Thoracic aorta (tissue), 2 donors: ENCODE measurements at regions not wholly inside any gene's neighbourhood (a gene's known extent, or its start where the extent isn't known, plus 50 kb on each side); places are given as distances from the start of the nearest gene placed in this dataset.
"Not testable (repeated sequence)": the region's sequence is repeated elsewhere in the genome, so short reads cannot be mapped to it uniquely, and the experiment has no call there.

Source experiments
- ATAC-seq: fragments of 150-250 bp; one replicate; pipeline ENCODE4 v1.8.0; 2017; ENCODE audit warnings: low read depth; ENCODE audit not compliant: insufficient number of reproducible peaks, low FRiP score
- DNase-seq: peaks from one replicate; pipeline ENCODE4 v3.0.0-alpha.2; 2020; ENCODE audit warnings: low spot score
- H3K27ac ChIP-seq, 2 donors: fragments of 200-600 bp; sonication (generic); 1 replicate in 1 of 2; 2 replicates in 1 of 2; pipeline ENCODE4 v1.5.1; 2016; ENCODE audit warnings: mild to moderate bottlenecking in 2 of 2, moderate library complexity in 2 of 2
- H3K27me3 ChIP-seq: fragments of 200-600 bp; sonication (generic); replicated peaks from 2 replicates; pipeline ENCODE4 v1.6.0; 2016; ENCODE audit warnings: mild to moderate bottlenecking; ENCODE audit not compliant: insufficient read depth
- H3K36me3 ChIP-seq: fragments of 200-600 bp; sonication (generic); one replicate; pipeline ENCODE4 v1.5.1; 2016
- H3K4me1 ChIP-seq, 2 donors: fragments of 200-600 bp; sonication (generic); 1 replicate in 1 of 2; 2 replicates in 1 of 2; pipeline versions ENCODE4 v1.5.1 to v1.6.0; 2016; ENCODE audit warnings: low read depth in 2 of 2, mild to moderate bottlenecking in 1 of 2; ENCODE audit not compliant: control insufficient read depth in 1 of 2
- H3K4me3 ChIP-seq: fragments of 200-600 bp; sonication (generic); 2 replicates; pipeline ENCODE4 v1.5.1; 2016; ENCODE audit warnings: mild to moderate bottlenecking
- H3K9me3 ChIP-seq: fragments of 200-600 bp; sonication (generic); 2 replicates; pipeline ENCODE4 v1.5.1; 2016
- CTCF ChIP-seq: fragments of 200-600 bp; sonication (generic); IDR thresholded peaks from one replicate; pipeline ENCODE4 v1.5.1; 2019; ENCODE audit warnings: antibody characterized with exemption

- no peak for TF ChIP-seq CTCF
- no peaks in the 10 kb centered on the region for H3K36me3 ChIP-seq
- H3K27me3 ChIP-seq, result no peaks in the 10 kb centered on the region
- H3K4me3 ChIP-seq, result peak overlapping the region; percentile 44
- H3K9me3 ChIP-seq, result no peaks in the 10 kb centered on the region
- ATAC-seq, result no peak
- H3K27ac ChIP-seq, result peak overlapping the region; percentile 62 to 82
- DNase-seq, result no peak
- H3K4me1 ChIP-seq, result peaks cover 8 to 34% of the 10 kb centered on the region in 2 donors
Measured at GRCh38 chr2:239829326-239829725, 195.8 kb downstream of the NDUFA10 start.

GRCh38 chr2:239828973-239829275, 196.2 kb downstream of the NDUFA10 start:
- H3K27me3 ChIP-seq, H3K36me3 ChIP-seq, H3K9me3 ChIP-seq, ATAC-seq, DNase-seq: not testable (repeated sequence)
- Histone ChIP-seq H3K27ac (peak overlapping the region; percentile 62 to 82), H3K4me3 (peak overlapping the region; percentile 44), H3K4me1 (peaks cover 8 to 34% of the 10 kb centered on the region in 2 donors)

- no peak for TF ChIP-seq CTCF
- no peak for DNase-seq
- no peaks in the 10 kb centered on the region for H3K36me3 ChIP-seq
- no peaks in the 10 kb centered on the region for H3K27me3 ChIP-seq
- no peak overlapping the region for H3K4me3 ChIP-seq
- peaks cover 8 to 34% of the 10 kb centered on the region in 2 donors for H3K4me1 ChIP-seq
- no peak for ATAC-seq
- no peaks in the 10 kb centered on the region for H3K9me3 ChIP-seq
- H3K27ac ChIP-seq, result peak overlapping the region; percentile 62 to 82
Measured at GRCh38 chr2:239828192-239828972, 196.8 kb downstream of the NDUFA10 start.

- DNase-seq, result no peak
- peaks cover 8 to 34% of the 10 kb centered on the region in 2 donors for H3K4me1 ChIP-seq
- H3K9me3 ChIP-seq, result no peaks in the 10 kb centered on the region
- no peak for TF ChIP-seq CTCF
- H3K27ac ChIP-seq, result no peak overlapping the region
- H3K36me3 ChIP-seq, result no peaks in the 10 kb centered on the region
- H3K27me3 ChIP-seq, result no peaks in the 10 kb centered on the region
- no peak for ATAC-seq
- no peak overlapping the region for H3K4me3 ChIP-seq
Measured at GRCh38 chr2:239827523-239827890, 197.6 kb downstream of the NDUFA10 start.

- Histone ChIP-seq H3K4me1 (peaks cover 8 to 34% of the 10 kb centered on the region in 2 donors), H3K4me3 (no peak overlapping the region), H3K36me3 (no peaks in the 10 kb centered on the region), H3K27ac (no peak overlapping the region), H3K9me3 (no peaks in the 10 kb centered on the region), H3K27me3 (no peaks in the 10 kb centered on the region)
- TF ChIP-seq CTCF, result no peak
- DNase-seq (no peak), ATAC-seq (no peak)
Measured at GRCh38 chr2:239826786-239827522, 198.2 kb downstream of the NDUFA10 start.
